ENCODE measurements at regions not wholly inside any gene's neighbourhood (a gene's known extent, or its start where the extent isn't known, plus 50 kb on each side); places are given as distances from the start of the nearest gene placed in this dataset.

DNA sequence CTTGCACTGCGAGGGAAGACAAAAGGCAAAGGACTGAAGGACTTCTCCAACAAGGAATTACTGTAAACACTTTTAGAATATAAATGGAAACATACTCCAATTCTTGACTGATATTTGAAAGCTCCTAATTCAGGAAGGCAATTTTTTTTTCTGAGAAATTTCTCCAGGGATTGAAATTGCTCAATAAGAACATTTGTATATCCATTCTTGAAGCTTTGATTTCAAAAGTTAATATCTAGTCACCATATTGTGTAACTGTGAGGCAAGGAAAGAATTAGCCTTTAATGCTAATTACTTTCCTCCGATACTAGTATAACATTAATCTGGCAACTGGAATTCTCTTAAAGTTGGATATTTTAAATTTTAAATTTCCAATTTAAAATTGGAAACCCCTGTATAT lies 188.4 kb upstream of the COL1A2 start:
- no peak for TF ChIP-seq CTCF (IDR thresholded peaks at IDR 0.05; ENCODE audit: insufficient read depth, low read depth, low read length)
- peak; percentile 41 for DNase-seq (ENCODE audit: low read depth)
- H3K4me3 ChIP-seq (ENCODE audit: low read depth, low read length), result no peak overlapping the region

GRCh38 chr7:94212160-94212559 lies 182.5 kb upstream of the COL1A2 start:
- no peak for DNase-seq (ENCODE audit: low read depth)
- H3K4me3 ChIP-seq (ENCODE audit: low read depth, low read length), result no peak overlapping the region
- no peak for TF ChIP-seq CTCF (IDR thresholded peaks at IDR 0.05; ENCODE audit: insufficient read depth, low read depth, low read length)

- no peak for TF ChIP-seq CTCF (IDR thresholded peaks at IDR 0.05; ENCODE audit: insufficient read depth, low read depth, low read length)
- DNase-seq (ENCODE audit: low read depth), result peak; percentile 91
- H3K4me3 ChIP-seq (ENCODE audit: low read depth, low read length), result no peak overlapping the region
These were observed 177.7 kb upstream of the COL1A2 start for GRCh38 chr7:94216944-94217461.

DNA sequence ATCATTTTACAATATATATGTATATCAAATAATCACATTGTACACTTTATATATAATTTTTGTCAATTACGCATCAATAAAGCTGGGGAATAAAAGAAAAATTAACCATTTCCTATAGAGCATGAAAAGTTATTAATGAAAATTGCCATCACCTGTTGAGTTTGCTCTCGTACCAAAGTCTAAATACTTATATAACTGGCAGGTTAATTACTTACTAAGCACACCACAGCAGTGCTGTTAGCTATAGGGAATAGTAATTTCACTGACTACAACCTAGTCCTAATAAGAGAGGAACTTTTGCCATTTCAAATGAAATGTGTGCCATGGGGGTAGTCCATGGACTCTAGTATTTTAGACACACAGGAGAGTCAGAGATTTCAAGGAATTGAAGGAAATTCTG lies 176.9 kb upstream of the COL1A2 start:
- no peak overlapping the region for H3K4me3 ChIP-seq (ENCODE audit: low read depth, low read length)
- no peak for TF ChIP-seq CTCF (IDR thresholded peaks at IDR 0.05; ENCODE audit: insufficient read depth, low read depth, low read length)
- DNase-seq (ENCODE audit: low read depth), result no peak

DNA sequence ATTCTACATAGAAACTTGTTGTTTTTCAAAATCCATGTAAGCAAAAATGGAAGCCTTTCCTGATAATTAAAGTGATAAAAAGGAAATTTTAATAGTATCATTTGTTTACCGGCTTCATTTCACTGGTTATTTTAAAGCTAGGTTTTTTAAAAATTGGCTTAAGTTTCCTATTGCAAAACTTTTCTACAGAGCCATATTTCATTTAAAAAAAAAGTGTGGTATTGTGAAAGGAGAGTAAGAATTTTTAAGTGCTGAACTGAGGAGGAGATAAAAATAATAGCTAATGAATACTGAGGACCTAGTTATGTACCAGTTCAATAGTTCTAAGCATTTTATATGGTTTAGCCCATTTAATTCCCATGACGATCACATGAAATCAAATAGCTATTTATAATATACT lies 172.2 kb upstream of the COL1A2 start:
- peak; percentile 59 for DNase-seq (ENCODE audit: low read depth)
- no peak for TF ChIP-seq CTCF (IDR thresholded peaks at IDR 0.05; ENCODE audit: insufficient read depth, low read depth, low read length)
- H3K4me3 ChIP-seq (ENCODE audit: low read depth, low read length), result no peak overlapping the region

- H3K4me3 ChIP-seq (ENCODE audit: low read depth, low read length), result no peak overlapping the region
- peak; percentile 75 for TF ChIP-seq CTCF (IDR thresholded peaks at IDR 0.05; ENCODE audit: insufficient read depth, low read depth, low read length)
- peak; percentile 73 for DNase-seq (ENCODE audit: low read depth)
These were observed 171.2 kb upstream of the COL1A2 start for GRCh38 chr7:94223375-94224084.

GRCh38 chr7:94228223-94228622 lies 166.5 kb upstream of the COL1A2 start:
- no peak for TF ChIP-seq CTCF (IDR thresholded peaks at IDR 0.05; ENCODE audit: insufficient read depth, low read depth, low read length)
- no peak for DNase-seq (ENCODE audit: low read depth)
- no peak overlapping the region for H3K4me3 ChIP-seq (ENCODE audit: low read depth, low read length)
